HUDEP-2 (cell line): ENCODE measurements at regions not wholly inside any gene's neighbourhood (a gene's known extent, or its start where the extent isn't known, plus 50 kb on each side); places are given as distances from the start of the nearest gene placed in this dataset.
"Not testable (repeated sequence)": the region's sequence is repeated elsewhere in the genome, so short reads cannot be mapped to it uniquely, and the experiment has no call there.

Experiments
- DNase-seq, 76 experiments: peaks; one replicate each; lab custom pipeline; 2025; ENCODE audit not compliant: unreplicated experiment in 76 of 76; lab: John Stamatoyannopoulos, UW

DNA sequence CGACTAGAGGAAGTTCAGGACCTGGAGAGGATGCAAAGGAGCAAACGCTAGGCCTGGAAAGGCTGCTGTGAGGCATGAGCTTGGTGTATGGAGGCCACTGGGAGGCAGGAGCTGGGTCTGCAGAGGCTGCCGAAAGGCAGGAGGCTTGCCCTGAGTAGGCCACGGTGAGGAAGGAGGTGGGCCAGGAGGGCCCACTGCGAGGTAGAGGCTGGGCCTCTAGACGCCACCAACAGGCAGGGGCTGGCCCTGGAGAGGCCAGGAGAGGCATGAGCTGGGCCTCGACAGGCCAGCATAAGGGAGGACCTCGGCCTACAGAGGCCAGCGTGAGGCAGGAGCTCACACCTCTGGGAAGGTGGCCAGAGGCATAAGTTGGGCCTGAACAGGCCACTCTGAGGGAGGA, 330.0 kb downstream of the ZNF479 start:
- not testable (repeated sequence) for DNase-seq

DNA sequence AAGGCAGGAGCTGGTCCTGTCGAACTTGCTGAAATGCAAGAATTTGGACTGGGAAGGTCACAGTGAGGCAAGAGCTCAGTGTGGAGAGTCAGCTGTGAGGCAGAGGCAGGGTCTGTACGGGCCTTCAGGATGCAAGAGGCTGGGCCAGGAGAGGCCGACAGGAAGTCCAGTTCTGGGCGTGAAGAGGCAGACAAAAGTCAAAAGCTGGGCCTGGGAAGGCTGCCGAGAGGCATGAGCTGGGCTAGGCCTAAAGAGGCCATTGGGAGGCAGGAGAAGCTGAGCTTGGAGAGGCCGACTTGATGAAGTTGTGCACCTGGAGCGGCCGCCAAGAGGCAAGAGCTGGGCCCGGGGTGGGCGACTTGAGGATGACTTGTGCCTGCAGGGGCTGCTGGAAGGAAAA, 330.5 kb downstream of the ZNF479 start:
- not testable (repeated sequence) for DNase-seq

DNA sequence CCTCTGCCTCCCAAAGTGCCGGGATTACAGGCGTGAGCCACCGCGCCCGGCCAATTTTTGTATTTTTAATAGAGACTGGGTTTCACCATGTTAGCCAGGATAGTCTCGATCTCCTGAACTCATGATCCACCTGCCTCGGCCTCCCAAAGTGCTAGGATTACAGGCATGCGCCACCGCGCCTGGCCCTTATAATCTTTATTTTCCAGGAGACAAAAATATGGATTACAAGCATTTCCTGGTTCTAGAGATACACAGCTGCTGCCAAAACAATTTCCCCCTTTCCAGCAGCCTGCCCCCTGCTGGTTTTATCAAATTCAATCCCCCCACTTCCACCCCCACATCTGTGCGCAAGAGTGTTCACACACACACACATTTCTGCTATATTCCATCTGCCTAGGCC, 333.4 kb downstream of the ZNF479 start:
- DNase-seq = not testable (repeated sequence)

- DNase-seq = not testable (repeated sequence)
Measured at GRCh38 chr7:56787474-56787873, 344.8 kb downstream of the ZNF479 start.
